HEK293T (cell line): ENCODE measurements at regions not wholly inside any gene's neighbourhood (a gene's known extent, or its start where the extent isn't known, plus 50 kb on each side); places are given as distances from the start of the nearest gene placed in this dataset.

ENCODE experiments used
- ARNT ChIP-seq: fragments of 450-650 bp; IDR thresholded peaks from 2 replicates; pipeline ENCODE4 v1.6.1; 2017; ENCODE audit warnings: mild to moderate bottlenecking
- BHLHE40 ChIP-seq: fragments of 450-650 bp; IDR thresholded peaks from 2 replicates; pipeline ENCODE4 v1.6.1; 2016; ENCODE audit warnings: mild to moderate bottlenecking, moderate library complexity, borderline replicate concordance
- CTBP1 ChIP-seq: fragments of 450-650 bp; IDR thresholded peaks from 2 replicates; pipeline ENCODE4 v1.6.1; 2016; ENCODE audit warnings: borderline replicate concordance
- ELF4 ChIP-seq: fragments of 450-650 bp; IDR thresholded peaks from 2 replicates; pipeline ENCODE4 v1.6.1; 2017; ENCODE audit warnings: antibody characterized with exemption
- FOXK2 ChIP-seq: fragments of 450-650 bp; IDR thresholded peaks from 2 replicates; pipeline ENCODE4 v1.6.1; 2016; ENCODE audit warnings: mild to moderate bottlenecking
- FOXM1 ChIP-seq: fragments of 450-650 bp; IDR thresholded peaks from 2 replicates; pipeline ENCODE4 v1.6.1; 2017; ENCODE audit warnings: mild to moderate bottlenecking, borderline replicate concordance
- HDGF ChIP-seq: fragments of 450-650 bp; IDR thresholded peaks from 2 replicates; pipeline ENCODE4 v1.6.1; 2017; ENCODE audit warnings: antibody characterized with exemption, borderline replicate concordance
- L3MBTL2 ChIP-seq: fragments of 450-650 bp; conservative IDR thresholded peaks from 2 replicates; pipeline ENCODE4 v1.6.1; 2016; ENCODE audit warnings: mild to moderate bottlenecking
- LEF1 ChIP-seq: fragments of 450-650 bp; IDR thresholded peaks from 2 replicates; pipeline ENCODE4 v1.6.1; 2017; ENCODE audit warnings: mild to moderate bottlenecking, borderline replicate concordance
- NFRKB ChIP-seq: fragments of 450-650 bp; IDR thresholded peaks from 2 replicates; pipeline ENCODE4 v1.6.1; 2016; ENCODE audit warnings: mild to moderate bottlenecking, moderate library complexity
- SP1 ChIP-seq: fragments of 450-650 bp; IDR thresholded peaks from 2 replicates; pipeline ENCODE4 v1.6.1; 2017
- SUZ12 ChIP-seq: fragments of 450-650 bp; IDR thresholded peaks from 2 replicates; pipeline ENCODE4 v1.6.1; 2016; ENCODE audit warnings: mild to moderate bottlenecking
- ZNF384 ChIP-seq: fragments of 450-650 bp; IDR thresholded peaks from 2 replicates; pipeline ENCODE4 v1.6.1; 2016

- TF ChIP-seq ELF4: no peak
- TF ChIP-seq CTBP1: no peak
- no peak for TF ChIP-seq BHLHE40
- TF ChIP-seq ARNT: no peak
- no peak for TF ChIP-seq HDGF
- TF ChIP-seq SP1: no peak
- no peak for TF ChIP-seq L3MBTL2
- TF ChIP-seq SUZ12: no peak
- TF ChIP-seq FOXM1: no peak
- no peak for TF ChIP-seq NFRKB
- TF ChIP-seq LEF1: no peak
- no peak for TF ChIP-seq ZNF384
- no peak for TF ChIP-seq FOXK2
These were observed 68.0 kb upstream of the WNT7A start for GRCh38 chr3:13947912-13948311.
